ENCODE measurements at regions not wholly inside any gene's neighbourhood (a gene's known extent, or its start where the extent isn't known, plus 50 kb on each side); places are given as distances from the start of the nearest gene placed in this dataset.

- Histone ChIP-seq H3K9me3 (ENCODE audit: control insufficient read depth in 1 of 2, low read length in 2 of 2) (peaks cover 0 to 2% of the 10 kb centered on the region in 2 donors), H3K4me1 (ENCODE audit: control insufficient read depth in 1 of 2, insufficient read depth in 2 of 2, low read length in 2 of 2) (no peaks in the 10 kb centered on the region), H3K27ac (ENCODE audit: low read length) (no peak overlapping the region), H3K36me3 (ENCODE audit: control insufficient read depth in 1 of 2, insufficient read depth in 2 of 2, low read length in 2 of 2) (no peaks in the 10 kb centered on the region), H3K4me3 (ENCODE audit: low read depth in 1 of 2, low read length in 2 of 2) (no peak overlapping the region), H3K27me3 (ENCODE audit: low read depth, low read length) (no peaks in the 10 kb centered on the region)
Measured at GRCh38 chr3:2001306-2002108, 97.2 kb upstream of the CNTN4 start.

- Histone ChIP-seq H3K27ac (ENCODE audit: low read length) (no peak overlapping the region), H3K36me3 (ENCODE audit: control insufficient read depth in 1 of 2, insufficient read depth in 2 of 2, low read length in 2 of 2) (no peaks in the 10 kb centered on the region), H3K4me1 (ENCODE audit: control insufficient read depth in 1 of 2, insufficient read depth in 2 of 2, low read length in 2 of 2) (no peaks in the 10 kb centered on the region), H3K4me3 (ENCODE audit: low read depth in 1 of 2, low read length in 2 of 2) (no peak overlapping the region), H3K27me3 (ENCODE audit: low read depth, low read length) (no peaks in the 10 kb centered on the region), H3K9me3 (ENCODE audit: control insufficient read depth in 1 of 2, low read length in 2 of 2) (no peaks in the 10 kb centered on the region)
Measured at GRCh38 chr3:2023959-2024358, 74.7 kb upstream of the CNTN4 start.

- Histone ChIP-seq H3K27ac (ENCODE audit: low read length) (no peak overlapping the region), H3K4me1 (ENCODE audit: control insufficient read depth in 1 of 2, insufficient read depth in 2 of 2, low read length in 2 of 2) (no peaks in the 10 kb centered on the region), H3K4me3 (ENCODE audit: low read depth in 1 of 2, low read length in 2 of 2) (no peak overlapping the region), H3K27me3 (ENCODE audit: low read depth, low read length) (no peaks in the 10 kb centered on the region), H3K36me3 (ENCODE audit: control insufficient read depth in 1 of 2, insufficient read depth in 2 of 2, low read length in 2 of 2) (no peaks in the 10 kb centered on the region), H3K9me3 (ENCODE audit: control insufficient read depth in 1 of 2, low read length in 2 of 2) (no peaks in the 10 kb centered on the region)
Measured at GRCh38 chr3:2024713-2025112, 74.0 kb upstream of the CNTN4 start.

GRCh38 chr3:2029559-2029958 is 69.1 kb upstream of the CNTN4 start:
- Histone ChIP-seq H3K27me3 (ENCODE audit: low read depth, low read length) (no peaks in the 10 kb centered on the region), H3K4me1 (ENCODE audit: control insufficient read depth in 1 of 2, insufficient read depth in 2 of 2, low read length in 2 of 2) (no peaks in the 10 kb centered on the region), H3K27ac (ENCODE audit: low read length) (no peak overlapping the region), H3K9me3 (ENCODE audit: control insufficient read depth in 1 of 2, low read length in 2 of 2) (no peaks in the 10 kb centered on the region), H3K4me3 (ENCODE audit: low read depth in 1 of 2, low read length in 2 of 2) (no peak overlapping the region), H3K36me3 (ENCODE audit: control insufficient read depth in 1 of 2, insufficient read depth in 2 of 2, low read length in 2 of 2) (no peaks in the 10 kb centered on the region)

- Histone ChIP-seq H3K27me3 (ENCODE audit: low read depth, low read length) (no peaks in the 10 kb centered on the region), H3K27ac (ENCODE audit: low read length) (no peak overlapping the region), H3K4me3 (ENCODE audit: low read depth in 1 of 2, low read length in 2 of 2) (no peak overlapping the region), H3K4me1 (ENCODE audit: control insufficient read depth in 1 of 2, insufficient read depth in 2 of 2, low read length in 2 of 2) (no peaks in the 10 kb centered on the region), H3K9me3 (ENCODE audit: control insufficient read depth in 1 of 2, low read length in 2 of 2) (no peaks in the 10 kb centered on the region), H3K36me3 (ENCODE audit: control insufficient read depth in 1 of 2, insufficient read depth in 2 of 2, low read length in 2 of 2) (no peaks in the 10 kb centered on the region)
Measured at GRCh38 chr3:2036076-2036475, 62.6 kb upstream of the CNTN4 start.

GRCh38 chr3:2041931-2042330 is 56.7 kb upstream of the CNTN4 start:
- no peaks in the 10 kb centered on the region for H3K27me3 ChIP-seq (ENCODE audit: low read depth, low read length)
- H3K9me3 ChIP-seq (ENCODE audit: control insufficient read depth in 1 of 2, low read length in 2 of 2), result no peaks in the 10 kb centered on the region
- H3K27ac ChIP-seq (ENCODE audit: low read length), result no peak overlapping the region
- H3K36me3 ChIP-seq (ENCODE audit: control insufficient read depth in 1 of 2, insufficient read depth in 2 of 2, low read length in 2 of 2), result no peaks in the 10 kb centered on the region
- H3K4me3 ChIP-seq (ENCODE audit: low read depth in 1 of 2, low read length in 2 of 2), result no peak overlapping the region
- H3K4me1 ChIP-seq (ENCODE audit: control insufficient read depth in 1 of 2, insufficient read depth in 2 of 2, low read length in 2 of 2), result no peaks in the 10 kb centered on the region
